ENCODE measurements at regions not wholly inside any gene's neighbourhood (a gene's known extent, or its start where the extent isn't known, plus 50 kb on each side); places are given as distances from the start of the nearest gene placed in this dataset.

DNA sequence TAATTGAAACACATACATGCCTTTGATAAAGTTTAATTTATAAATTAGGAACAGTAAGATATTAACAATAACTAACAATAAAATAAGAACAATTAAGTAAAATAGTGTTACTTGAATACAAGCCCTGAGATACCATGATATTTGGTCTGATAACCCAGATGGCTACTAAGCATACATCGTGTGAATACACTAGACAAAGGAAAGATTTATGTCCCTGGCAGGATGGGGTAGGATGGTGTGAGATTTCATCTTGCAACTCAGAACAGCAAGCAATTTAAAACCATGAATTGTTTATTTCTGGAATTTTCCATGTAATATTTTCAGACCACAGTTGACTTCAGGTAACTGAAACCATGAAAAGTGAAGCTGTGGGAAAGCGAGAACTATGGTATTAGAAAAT is 169.5 kb downstream of the DIPK2A start:
- DNase-seq = no peak

DNA sequence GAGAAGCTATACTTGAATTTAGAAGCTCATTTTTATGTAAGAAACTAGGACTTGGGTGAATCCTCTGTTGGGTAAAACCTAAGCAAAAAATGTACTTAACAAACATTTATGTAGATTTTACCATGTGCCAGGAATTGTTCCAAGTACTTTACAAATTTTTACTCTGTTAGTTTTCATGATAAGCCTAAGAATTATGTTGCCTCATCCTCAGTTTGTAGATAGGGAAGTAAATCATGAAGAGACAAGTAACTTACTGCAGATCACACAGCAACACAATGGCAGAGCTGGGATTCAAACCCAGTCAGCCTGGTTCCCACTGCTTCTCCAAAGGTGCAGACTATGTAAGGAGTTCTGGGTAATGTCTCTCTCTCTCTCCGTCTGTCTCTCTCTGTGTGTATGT is 169.9 kb downstream of the DIPK2A start:
- DNase-seq = no peak

DNA sequence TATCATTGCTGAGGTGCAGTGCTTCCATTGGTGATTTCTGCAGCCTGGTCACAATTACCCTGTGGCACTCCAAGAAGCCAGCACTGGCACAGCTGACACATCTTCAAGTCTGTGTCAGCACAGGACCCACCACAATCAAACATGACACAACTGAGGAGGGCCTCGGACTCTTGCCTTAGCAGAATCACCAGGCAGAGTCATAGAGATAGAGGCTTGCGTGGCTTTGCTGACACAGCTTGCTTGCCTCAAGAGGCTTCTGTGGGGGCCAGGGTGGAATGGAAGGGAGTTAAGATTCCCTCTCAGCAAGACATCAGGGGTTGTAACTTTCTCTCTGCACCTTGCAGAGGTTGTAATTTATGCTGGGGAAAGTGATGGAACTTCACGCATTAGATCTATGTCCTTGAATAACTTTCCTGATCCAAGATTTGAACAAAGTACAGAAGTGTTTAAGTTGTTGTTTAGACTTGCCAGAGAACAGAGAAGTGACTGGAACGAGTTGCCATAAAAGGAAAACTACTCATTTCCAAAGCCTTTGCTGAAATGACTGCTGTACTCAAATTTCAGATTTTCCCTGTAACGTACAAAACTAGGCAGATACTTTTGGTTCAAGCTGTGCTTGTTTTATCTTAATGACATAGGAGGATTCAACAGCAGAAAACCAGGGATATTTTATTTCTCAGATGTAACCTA is 170.7 kb downstream of the DIPK2A start:
- DNase-seq = no peak

DNA sequence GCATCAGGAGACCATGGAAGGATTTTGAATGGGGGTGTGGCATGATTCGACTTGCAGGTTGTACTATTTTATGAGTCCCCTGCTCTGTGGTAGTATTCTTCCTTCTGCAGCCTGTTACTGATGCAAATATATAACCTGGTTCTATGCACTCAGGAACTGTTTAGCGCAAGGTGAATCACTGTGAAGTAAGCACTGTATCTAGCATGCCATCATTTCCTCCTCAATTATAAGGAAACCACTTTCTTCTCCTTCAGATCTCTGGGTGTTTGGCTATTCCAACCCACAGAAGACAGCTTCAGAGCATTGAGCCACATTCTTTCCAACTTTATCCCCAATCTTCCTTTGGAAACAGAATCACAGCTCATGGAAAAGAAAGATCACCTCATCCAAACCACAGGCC is 176.7 kb downstream of the DIPK2A start:
- no peak for DNase-seq

DNA sequence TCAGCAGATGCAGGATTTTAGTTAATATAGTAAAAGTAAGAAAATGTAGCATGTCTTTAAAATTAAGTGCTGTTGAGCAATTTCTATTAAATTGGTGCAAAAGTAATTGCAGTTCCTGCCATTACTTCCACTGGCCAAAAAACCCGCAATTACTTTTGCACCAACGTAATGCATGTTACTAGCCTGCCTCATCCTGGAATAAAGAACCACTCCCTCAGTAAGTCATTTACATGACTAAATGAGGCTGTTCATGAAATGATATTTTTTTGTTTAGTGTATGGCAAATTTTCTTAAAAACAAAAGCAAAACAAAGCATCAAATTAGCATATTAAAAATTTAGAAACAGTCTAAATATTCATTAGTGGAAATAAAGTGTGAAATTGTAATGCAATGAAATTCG is 180.4 kb downstream of the DIPK2A start:
- DNase-seq = no peak

DNA sequence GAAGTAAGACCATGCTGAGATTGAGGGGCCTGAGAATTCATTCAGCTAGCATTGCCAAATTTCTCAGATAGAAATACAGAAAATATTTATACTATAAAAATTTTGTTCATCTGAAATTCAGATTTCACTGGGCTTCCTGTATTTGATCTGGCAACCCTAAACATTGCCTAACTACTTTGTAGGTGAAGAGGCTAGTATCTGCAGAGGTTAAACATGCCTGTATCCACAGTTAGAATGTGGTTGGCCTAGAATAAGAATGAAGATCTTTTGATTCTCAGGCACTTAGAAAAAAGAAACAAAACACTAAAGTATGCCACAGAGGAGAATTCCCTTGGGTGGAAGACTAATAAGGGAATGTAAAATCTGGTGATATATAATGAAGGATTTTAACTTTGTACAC is 189.0 kb downstream of the DIPK2A start:
- DNase-seq = no peak

DNA sequence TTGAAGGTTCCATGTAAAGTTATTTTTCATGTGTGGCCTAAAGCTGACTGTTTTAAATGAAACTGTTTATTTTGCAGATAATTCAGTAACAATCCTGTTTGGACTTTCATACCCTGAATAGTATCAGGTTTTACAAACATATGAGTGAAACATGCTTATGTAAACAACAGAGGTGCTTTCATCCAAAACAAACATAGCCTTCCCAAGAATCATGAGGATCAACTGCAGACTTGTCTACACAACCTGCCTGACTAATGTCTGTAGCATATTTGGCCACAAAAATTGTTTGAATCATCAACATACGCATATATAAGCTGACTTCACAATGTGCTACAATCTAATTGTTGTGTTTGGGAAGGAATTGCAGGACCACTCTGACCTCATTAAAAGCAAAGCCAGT is 190.4 kb downstream of the DIPK2A start:
- DNase-seq = no peak

DNA sequence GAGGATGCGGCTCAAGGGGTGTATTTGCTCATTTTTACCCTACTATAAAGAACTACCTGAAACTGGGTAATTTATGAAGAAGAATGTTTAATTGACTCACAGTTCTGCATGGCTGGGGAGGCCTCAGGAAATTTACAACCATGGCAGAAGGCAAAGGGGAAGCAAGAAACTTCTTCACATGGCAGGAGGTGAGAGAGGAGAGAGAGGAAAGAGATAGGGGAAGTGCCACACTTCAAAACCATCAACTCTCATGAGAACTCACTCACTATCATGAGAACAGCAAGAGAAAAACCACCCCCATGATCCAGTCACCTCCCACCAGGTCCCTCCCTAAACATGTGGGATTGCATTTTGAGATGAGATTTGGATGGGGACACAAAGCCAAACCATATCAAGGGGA is 192.7 kb downstream of the DIPK2A start:
- no peak for DNase-seq

DNA sequence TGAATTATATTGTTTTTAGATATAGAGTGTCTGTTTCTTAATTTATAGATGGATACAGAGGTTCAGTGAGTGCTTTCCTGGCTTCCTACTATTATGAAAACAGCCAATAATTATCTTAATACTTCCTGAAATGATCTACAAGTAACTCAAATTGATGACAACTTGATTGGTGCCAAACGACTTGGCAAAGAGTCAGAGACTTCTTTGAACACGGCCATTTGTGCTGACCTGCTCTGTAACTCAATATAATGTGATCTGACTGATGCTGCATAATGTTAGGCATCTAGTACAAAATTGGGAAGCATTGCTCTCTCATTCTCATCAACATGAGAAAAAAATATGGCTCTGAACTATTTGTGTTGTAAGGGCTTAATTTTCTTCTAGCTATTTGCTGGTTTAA is 193.9 kb downstream of the DIPK2A start:
- DNase-seq = no peak

DNA sequence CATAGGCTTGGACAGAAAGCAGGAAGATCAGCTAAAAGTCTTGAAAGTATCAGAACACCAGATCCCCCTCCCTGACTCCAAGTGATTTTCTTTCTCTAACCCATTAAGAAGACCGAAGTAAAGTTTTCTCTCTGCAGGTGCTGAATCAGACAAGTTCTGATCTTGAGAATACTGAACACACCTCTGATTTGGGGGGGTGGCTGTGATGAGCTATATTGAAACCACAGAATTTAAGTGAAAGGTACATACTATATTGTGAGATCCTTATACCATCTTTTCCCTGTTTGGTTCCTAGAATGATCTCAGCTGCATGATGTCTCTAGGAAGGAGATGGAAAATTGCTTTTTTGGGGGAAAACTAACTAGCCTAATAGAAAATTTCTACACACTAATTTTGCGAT is 196.0 kb downstream of the DIPK2A start:
- no peak for DNase-seq

DNA sequence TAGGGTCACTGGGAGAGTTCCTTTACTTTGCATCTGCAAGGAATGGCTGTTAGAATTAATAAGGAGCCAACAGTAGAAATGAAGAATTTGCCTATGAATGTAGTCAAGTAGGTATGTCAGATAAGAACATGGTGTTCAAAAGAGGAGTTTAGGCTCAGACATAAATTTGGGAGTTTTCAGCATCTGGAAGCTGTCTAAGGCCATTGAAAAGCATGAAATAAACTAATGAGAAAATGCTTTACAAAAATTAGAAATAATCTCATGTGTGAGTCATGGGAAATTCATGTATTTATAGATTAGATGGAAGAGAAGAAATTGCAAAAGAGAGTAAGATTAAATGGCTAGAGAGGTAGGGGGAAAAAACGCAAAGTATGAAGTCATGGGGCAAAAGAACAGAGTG is 201.9 kb downstream of the DIPK2A start:
- DNase-seq = no peak

DNA sequence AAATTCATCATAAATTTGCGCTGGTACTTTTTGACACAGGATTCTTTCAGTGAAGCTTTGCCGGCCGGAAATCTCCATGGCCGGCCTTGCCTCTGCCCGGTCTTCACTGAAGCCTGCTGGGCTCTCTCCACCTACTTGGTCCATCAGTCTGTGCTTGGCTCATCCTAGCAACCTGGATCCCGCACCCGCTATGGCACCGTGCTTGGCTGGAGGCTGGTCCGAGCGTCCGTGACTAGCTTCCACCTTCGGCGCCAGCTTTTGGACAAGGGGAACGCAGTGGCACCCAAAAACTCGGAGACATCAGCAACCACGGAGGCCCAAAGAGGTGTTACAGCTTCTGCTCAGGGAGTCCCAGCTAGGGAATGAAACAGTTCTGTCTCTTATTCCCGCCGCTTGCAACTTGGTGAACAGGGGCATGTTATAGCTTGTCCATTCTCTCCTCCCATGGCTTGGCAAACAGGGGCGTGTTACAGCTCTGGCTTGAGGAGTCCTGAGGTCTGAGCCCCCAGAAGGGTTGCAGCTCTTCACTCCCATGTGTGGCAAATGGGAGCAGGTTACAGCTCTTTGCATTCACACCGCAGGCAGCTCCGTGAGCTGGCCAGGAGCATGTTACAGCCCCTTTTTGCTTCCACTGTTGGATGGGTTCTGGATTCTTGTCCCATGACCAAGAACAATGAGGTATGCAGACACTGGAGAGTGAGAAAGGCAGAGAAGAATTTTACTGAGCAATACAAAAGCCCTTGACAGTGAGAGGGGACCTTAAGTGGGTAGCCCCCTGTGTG is 204.2 kb downstream of the DIPK2A start:
- DNase-seq = no peak

DNA sequence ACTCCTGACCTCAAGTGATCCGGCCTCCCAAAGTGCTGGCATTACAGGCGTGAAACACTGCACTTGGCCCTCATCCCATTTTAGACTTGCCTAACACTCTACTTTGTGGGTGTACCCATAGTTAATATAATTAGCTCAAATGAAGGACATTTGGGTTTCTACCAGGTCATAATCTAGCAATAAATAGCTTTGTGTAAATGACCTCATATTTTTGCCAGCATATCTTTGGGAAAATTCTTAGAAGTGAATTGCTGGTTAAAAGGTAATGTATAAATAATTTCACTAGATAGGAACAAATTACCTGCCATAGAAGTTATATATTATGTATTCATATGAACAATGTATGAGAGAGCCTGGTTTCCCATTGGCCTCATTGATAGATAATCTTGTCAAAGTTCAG is 206.0 kb downstream of the DIPK2A start:
- DNase-seq = no peak

DNA sequence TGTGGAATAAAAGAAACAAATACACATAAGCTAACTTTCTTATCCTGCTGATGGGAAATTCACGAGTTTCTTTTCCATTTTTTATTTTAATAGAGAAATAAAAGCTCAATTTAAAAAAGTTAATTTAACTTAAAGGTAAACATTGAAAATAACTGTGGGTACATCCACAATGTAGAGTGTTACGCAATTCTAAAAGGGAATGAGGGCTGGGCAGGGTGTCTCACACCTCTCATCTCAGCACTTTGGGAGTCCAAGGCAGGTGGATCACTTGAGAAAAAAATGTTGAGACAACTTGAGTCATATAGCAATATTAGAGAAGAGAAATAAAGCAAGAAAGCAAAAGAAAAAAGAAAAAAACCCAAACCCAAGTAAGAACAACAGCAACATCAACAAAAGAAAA is 207.0 kb downstream of the DIPK2A start:
- DNase-seq = no peak

DNA sequence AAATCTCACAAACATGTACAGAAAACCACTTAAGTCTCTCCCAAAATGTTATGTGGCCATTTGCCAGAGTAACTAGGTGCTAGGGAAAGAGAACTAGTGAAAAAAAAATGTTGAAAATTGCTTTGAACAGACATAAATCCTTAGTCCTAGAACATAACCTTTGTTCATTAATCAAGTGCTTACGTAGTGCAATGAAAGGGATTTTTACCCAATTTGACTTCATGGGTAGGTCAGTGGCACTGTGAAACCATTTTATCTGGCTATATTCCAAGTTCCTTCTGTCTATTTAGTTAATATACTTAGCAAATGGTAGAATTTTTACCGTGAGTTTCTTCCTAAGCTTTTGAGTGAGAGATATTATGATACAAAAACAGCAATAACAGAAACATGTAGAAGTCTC is 209.4 kb downstream of the DIPK2A start:
- DNase-seq = no peak

DNA sequence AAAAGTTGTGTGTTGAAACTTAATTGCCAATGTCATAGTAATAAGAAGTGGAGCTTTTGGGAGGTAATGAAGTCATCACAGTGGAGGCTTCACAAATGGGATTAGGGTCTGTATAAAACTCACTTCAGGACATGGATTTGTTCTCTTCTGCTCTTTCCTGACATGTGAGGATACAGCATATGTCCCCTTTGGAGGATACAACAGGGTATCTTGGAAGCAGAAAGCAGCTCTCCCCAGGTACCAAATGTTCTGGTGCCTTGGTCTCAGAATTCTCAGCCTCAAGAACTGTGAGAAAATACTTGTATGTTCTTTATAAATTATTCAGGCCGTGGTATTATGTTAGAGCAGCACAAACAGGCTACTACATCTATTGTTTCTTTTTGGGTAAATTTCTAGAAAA is 210.9 kb downstream of the DIPK2A start:
- DNase-seq = no peak

DNA sequence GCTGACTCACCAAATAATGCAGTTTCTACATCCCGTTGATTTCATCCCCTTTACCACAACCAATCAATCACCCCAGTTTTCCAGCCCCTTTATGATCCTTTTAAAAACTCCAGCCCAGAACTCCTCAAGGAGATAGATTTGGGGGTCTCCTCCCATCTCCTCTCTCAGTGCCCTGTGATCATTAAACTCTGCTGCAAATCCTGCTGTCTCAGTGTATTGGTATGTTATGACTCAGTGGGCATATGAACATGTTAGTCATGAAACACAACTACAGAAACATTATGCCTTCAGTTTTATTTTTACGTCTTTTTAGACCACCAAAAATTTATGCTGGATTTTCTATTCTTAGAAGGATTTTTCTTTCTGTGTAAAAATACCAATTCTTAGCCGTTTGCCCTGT is 213.7 kb downstream of the DIPK2A start:
- no peak for DNase-seq

DNA sequence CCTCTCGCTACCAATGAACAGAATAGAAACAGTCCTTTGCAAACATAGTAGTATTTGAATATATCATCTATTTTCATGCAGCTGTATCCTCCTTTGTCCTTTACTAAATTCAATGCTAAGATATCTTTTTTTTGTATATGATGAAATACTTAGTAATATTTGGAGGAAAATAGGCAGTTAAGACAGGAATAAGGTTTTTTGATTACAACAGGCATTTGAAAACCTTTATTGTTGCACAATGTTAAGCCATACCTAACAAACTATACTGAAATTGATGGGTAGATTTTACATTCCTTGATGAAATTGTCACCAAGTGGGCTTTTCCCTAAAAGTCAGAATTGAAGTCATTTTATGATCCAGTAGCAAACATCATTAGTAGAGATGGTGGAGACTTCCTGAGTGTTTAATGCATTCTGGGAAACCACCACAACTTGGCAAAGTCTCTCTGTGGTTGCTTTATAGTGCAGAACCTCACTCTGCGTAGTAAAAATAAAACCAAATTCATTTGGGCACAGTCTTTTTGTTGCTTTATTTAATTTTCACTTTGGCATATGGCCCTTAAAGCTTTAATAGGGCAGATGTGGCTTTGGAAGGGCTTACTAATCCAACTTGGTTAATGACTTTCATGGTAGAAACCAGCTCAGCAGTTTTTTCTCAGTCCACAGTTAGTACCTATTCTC is 216.0 kb downstream of the DIPK2A start:
- no peak for DNase-seq

DNA sequence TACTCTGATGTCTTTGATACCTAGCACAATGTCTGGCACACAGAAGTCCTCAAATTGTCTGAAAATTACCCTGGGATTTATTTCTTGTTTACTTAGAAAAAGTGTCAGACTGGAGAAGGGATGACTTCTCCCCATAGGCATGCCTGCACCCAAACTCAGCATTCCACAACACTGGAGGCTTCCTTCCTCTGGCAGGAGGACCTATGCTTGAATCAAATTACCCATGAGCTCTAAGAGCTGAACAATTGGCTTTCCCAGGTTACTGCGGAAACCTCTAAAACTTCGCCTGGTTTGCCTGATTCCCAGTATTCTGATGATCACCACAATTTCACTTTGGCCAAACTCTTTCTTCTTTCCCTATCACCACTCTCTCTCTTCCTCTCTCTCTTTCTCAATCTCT is 217.4 kb downstream of the DIPK2A start:
- no peak for DNase-seq

DNA sequence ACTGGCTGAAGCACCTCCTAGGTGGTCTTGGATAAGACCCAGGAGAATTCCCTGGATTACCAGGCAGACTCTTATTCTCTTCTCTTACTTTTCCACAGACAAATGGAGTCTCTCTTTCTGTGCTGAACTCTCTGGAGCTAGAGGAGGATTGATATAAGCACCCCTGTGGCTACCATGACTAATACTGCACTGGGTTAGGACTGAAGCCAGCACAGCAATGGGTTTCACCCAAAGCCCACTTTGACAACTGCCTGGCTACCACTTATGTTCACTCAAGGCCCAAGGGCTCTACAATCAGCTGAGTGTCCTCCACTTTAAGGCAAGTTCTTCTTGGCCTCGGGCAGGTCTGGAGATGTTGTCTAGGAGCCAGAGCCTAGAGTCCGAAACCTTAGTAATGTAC is 225.5 kb downstream of the DIPK2A start:
- DNase-seq = no peak

DNA sequence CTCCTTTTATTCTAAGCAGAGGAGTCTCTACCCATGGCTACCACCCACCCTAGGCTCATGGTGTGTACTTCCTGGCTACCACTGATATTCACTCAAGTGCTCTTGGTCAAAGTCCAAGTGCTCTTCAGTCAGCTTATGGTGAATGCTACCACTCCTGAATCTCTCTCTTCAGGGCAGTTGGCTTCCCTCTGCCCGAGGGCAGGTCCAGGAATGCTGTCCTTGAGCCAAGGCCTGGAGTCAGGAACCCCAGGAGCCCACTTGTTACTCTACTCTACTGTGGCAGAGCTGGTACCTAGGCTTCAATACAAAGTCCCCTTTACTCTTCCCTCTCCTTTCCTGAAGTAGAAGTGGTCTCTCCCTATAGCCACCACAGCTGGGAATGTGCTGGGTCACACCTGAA is 226.0 kb downstream of the DIPK2A start:
- DNase-seq = no peak

DNA sequence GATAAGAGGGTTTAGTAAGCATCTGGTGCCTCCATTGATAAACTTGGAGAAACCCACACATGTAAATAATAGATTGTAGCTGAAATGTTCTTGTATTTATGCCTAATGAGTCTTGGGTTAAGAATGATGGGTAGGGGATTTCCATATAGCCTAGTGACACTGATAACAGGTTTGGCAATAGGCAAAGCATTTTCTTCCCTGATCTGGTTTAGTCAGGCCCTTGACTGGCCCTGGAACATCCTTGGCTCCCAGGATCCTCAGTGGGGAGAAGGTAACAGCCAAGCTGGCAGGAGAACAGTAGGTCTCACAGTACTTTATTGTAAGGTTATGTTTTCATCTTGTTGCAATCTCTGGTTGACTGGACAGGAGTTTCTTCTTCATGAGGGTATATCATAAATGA is 228.4 kb downstream of the DIPK2A start:
- DNase-seq = no peak

DNA sequence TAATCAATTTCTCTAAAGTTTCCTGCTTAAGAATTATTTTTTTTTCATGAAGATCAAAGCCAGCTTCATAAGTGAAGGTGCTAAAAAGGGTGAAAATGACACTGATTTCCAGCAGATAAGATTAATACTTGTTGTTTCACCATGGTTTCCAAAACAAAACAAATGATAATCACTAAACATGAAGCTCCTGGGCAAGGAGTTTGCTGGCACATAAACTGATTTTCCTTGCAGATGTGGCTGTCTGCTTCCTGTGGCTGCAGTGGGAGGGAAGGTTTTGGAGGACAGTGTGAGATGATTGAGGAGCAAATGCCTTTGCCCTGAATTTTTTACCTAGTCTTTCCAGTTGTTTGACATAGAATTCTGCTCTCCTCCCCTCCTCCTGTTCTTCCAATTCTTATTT is 228.8 kb downstream of the DIPK2A start:
- no peak for DNase-seq
